ENCODE measurements at regions not wholly inside any gene's neighbourhood (a gene's known extent, or its start where the extent isn't known, plus 50 kb on each side); places are given as distances from the start of the nearest gene placed in this dataset.
"Not testable (repeated sequence)": the region's sequence is repeated elsewhere in the genome, so short reads cannot be mapped to it uniquely, and the experiment has no call there.

GRCh38 chr12:127140864-127141484 is 1126.0 kb upstream of the TMEM132C start:
- not testable (repeated sequence) for DNase-seq

GRCh38 chr12:127143020-127143419 is 1124.0 kb upstream of the TMEM132C start:
- peak; percentile 14 for DNase-seq

DNA sequence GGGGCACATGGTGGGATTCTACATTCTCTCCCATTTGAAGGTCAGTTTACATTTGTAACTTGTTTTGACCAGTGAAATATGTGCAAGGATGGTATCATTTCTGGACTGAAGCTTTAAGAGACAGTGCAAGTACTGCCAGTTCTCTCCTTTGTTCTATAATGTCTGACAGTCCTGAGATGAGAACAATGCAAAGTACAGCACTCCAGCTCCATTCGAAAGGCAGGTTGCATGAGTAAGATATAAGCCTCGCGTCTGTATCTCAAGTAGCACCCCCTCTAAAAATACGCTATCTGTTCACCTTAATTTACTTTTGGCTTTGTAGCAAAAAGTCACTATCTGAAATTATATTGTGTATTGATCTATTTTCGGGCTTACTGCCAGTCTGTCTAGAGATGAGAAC is 1122.2 kb upstream of the TMEM132C start:
- no peak for DNase-seq

GRCh38 chr12:127145241-127145928 is 1121.6 kb upstream of the TMEM132C start:
- no peak for DNase-seq

GRCh38 chr12:127145929-127146789 is 1120.8 kb upstream of the TMEM132C start:
- no peak for DNase-seq

DNA sequence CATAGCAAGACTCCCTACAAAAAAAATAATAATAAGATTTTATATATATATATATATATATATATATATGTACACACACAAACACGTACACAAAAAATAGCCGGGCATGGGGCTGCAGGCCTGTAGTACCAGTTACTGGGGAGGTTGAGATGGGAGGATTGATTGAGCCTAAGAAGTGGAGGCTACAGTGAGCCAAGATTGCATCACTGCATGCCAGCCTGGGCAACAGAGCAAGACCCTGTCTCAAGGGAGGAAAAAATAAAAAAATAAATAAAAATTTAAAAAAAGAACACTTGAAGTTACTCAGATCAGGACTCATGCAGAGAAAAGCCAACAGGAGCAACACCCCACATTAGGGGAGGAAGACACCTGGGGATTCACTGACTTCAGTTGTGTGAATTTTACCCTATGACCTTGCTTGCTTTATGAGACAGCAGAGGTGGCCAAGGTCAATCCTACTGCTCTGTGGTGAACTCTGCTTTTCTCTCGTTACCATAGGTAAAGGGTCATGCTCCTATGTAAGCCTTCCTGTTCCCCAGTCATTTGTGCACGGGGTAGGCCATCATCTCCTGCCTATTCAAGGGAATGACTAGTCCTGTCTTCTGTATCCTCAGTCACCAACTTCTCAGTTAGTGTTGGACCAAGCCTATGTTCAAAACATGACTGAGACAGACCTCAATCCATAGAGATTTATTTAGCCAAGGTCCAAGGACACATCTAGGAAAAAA is 1119.8 kb upstream of the TMEM132C start:
- DNase-seq, result no peak

- no peak for DNase-seq
Observed at GRCh38 chr12:127147724-127148123, 1119.2 kb upstream of the TMEM132C start.

DNA sequence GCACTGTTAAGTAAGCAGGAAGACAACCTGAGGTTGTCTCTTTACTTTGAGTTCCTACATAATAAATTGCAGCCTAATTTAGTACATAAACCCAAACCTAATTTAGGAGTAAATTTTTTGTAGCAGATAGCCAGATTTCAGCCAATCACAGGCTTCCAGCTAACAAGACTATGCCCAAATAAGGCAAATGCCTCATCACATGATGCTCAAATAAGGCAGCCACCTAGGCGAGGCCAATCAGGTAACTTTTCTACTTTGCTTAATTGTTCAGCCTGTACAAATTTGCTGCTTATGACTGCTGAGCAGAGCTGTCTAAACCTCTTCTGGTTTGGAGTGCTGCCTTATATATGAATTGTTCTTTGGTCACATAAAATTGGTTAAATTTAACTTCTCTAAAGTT is 1118.7 kb upstream of the TMEM132C start:
- no peak for DNase-seq

- DNase-seq, result no peak
Observed at GRCh38 chr12:127149226-127149964, 1117.6 kb upstream of the TMEM132C start.

- no peak for DNase-seq
Observed at GRCh38 chr12:127150028-127150427, 1116.9 kb upstream of the TMEM132C start.

- DNase-seq, result no peak
Observed at GRCh38 chr12:127150479-127150878, 1116.5 kb upstream of the TMEM132C start.

DNA sequence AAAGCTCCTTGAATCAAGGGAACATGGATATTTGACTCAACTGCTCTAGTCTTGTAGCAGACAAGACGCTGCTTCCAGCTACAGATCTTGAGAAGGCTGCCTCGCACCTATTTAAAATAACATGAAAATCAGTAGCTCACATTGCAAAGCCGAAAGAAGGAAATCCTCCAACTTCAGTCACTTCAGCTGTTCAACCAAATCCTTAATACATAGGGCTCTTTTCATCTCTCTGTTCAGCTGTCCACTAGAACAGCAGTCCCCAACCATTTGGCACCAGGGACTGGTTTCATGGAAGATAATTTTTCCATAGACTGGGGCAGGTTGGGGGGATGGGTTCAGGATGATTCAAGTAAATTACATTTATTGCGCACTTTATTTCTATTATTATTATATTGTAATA is 1116.0 kb upstream of the TMEM132C start:
- no peak for DNase-seq

DNA sequence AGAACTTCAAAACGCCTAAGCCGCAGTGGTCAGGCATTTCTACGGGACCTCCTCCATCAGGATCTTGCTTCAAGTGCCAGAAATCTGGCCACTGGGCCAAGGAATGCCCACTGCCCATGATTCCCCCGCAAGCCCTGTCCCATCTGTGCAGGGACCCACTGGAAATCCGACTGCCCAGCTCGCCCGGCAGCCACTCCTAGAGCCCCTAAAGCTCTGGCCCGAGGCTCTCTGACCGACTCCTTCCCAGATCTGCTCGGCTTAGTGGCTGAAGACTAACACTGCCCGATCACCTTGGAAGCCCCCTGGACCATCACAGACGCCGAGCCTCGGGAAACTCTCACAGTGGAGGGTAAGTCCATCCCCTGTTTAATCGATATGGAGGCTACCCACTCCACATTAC is 1113.0 kb upstream of the TMEM132C start:
- DNase-seq, result no peak

DNA sequence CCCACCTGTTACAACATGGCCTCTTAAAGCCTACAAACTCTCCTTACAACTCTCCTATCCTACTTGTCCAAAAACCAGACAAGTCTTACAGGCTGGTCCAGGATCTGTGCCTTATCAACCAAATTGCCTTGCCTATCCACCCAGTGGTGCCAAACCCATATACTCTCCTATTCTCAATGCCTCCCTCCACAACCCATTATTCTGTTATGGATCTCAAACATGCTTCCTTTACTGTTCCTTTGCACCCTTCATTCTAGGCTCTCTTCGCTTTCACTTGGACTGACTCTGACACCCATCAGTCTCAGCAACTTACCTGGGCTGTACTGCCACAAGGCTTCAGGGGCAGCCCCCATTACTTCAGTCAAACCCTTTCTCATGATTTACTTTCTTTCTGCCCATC is 1112.1 kb upstream of the TMEM132C start:
- DNase-seq, result not testable (repeated sequence)

GRCh38 chr12:127155935-127156619 is 1110.9 kb upstream of the TMEM132C start:
- not testable (repeated sequence) for DNase-seq

DNA sequence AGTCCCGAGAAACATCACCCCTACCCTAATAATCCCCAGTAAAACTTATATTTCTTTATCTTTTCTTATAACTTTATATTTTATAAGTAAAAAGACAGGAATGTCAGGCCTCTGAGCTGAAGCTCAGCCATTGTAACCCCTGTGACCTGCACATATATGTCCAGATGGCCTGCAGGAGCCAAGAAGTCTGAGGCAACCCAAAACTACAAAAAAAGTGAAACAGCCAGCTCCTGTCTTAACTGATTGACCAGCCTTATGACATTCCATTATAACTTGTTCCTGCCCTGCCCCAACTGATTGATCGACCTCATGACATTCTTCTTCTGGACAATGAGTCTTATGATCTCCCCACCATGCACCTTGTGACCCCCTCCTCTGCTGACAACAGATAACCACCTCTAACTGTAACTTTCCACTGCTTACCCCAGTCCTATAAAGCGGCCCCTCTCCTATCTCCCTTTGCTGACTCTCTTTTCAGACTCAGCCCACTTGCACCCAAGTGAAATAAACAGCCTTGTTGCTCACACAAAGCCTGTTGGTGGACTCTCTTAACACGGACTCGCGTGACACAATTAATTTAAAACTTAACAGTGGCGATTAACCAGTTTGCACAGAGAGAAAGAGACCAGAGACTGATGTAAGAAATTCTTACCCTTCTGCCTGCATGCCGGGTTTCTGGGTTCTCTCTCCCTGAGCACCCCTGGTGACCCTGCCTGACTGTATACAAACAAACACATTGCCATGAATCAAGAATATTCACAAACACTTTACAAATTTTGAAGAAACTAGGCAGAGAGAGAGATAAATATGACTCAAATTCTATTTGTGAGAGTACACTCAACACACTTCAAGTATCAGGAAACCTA is 1109.2 kb upstream of the TMEM132C start:
- DNase-seq, result not testable (repeated sequence)

DNA sequence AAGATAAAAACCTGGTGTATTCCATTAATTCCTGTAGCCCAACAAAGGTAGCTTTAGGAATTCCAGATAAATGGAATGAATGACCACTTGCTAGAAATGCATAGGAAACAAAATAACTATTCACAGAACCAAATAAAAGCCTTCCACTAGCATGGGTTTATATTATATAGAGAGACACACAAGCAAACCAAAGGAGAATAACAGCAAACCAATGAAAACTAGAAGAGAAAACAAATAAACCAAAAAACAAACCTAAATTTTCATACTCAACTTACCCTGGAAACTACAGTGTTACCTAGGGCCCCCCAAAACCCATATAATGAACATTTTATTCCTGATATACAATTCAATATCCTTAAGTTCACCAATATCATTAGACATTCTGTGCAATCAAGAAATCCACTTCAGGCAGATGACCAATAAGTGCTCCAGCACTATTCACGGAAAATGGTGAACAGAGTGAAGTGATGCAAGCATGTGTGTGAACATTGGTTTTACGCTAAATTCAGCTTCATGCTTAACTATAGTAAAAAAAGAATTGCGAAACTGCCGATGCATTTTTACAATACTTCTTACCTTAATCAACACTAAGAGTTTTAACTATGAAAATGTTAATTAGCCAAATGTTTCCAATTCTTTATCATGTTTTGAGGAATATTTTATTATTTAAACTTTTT is 1108.4 kb upstream of the TMEM132C start:
- no peak for DNase-seq

- DNase-seq, result no peak
Observed at GRCh38 chr12:127161466-127161865, 1105.5 kb upstream of the TMEM132C start.

DNA sequence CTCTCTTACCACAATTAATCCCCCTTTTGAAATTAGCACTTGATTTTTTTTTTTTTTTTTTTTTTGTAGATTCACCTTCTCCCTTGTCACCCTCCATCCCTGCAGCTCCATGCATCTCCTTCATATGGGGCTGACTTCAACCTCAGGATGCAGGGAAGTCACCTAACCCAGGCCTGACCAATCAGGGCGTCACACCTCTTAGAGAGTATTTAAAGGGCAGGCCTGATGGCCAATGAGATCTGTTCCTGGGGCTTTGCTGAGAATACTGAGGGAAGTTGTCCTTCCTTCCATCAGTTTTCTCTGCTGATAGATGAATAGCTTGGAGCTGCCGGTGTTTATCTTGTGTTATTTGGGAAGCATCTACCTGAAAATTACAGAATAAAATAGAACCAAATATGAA is 1104.7 kb upstream of the TMEM132C start:
- no peak for DNase-seq

GRCh38 chr12:127162902-127163301 is 1104.1 kb upstream of the TMEM132C start:
- DNase-seq, result no peak
